NB4 (cell line): ENCODE measurements at regions not wholly inside any gene's neighbourhood (a gene's known extent, or its start where the extent isn't known, plus 50 kb on each side); places are given as distances from the start of the nearest gene placed in this dataset.

Source experiments
- DNase-seq: peaks from one replicate; pipeline ENCODE4 v3.0.0; 2010; ENCODE audit warnings: low read depth
- H3K4me3 ChIP-seq: one replicate; pipeline ENCODE4 v1.5.1; 2011; ENCODE audit warnings: mild to moderate bottlenecking, low read depth, low read length, moderate library complexity
- MYC ChIP-seq: IDR thresholded peaks from 2 replicates; pipeline ENCODE4 v1.6.1; 2011; ENCODE audit warnings: low read depth, low read length
- POLR2A ChIP-seq: IDR thresholded peaks from 2 replicates; pipeline ENCODE4 v1.6.1; 2011; ENCODE audit warnings: mild to moderate bottlenecking; ENCODE audit not compliant: insufficient read length; ENCODE audit errors: extremely low read depth
- TF ChIP-seq, protein P1 (sequence below): IDR thresholded peaks from one replicate; pipeline ENCODE4 v1.5.1; 2012; ENCODE audit warnings: low read depth, low read length
- TF ChIP-seq, protein P2 (sequence below): IDR thresholded peaks from 2 replicates; pipeline ENCODE4 v1.6.1; 2011; ENCODE audit warnings: low read depth, low read length

DNA sequence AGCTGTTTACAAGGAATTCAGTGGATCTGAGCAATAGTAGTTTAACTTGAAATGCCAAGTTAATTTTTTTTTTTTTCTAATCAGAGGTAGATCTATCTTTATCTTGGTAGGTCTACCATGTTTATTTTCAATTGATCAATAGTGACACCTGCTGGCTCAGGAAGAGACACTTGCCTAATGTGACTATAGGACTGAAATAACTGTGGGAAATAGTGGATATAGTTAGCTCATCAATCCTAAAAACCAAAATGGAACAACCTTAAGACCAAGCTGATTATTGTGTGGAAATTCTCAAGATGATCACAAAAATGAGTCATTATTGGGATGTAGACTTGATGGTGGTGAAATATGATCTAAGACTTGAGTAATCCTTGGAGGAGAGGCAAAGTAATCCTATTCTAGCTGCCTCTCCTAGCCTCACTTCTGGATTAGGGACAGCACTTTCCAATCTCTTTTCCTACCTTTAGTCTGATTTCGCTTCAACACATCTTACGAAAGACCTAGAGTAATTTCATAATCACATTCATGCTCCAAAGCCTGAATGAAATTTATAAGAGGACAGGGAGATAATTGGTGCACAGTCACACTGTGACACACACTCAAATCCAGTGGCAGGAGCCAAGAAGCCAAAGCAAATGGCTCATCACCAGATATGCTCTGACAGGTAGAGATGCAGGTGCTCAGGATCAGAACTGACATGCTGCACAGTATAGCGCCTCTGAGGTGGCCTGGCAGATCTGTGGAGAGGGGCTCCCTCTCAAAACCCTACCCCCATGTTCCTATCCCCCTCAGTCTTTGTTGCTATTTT, 156.3 kb downstream of the HMHB1 start:
- no peak overlapping the region for H3K4me3 ChIP-seq
- no peak for TF ChIP-seq MYC
- TF ChIP-seq, protein P1, sequence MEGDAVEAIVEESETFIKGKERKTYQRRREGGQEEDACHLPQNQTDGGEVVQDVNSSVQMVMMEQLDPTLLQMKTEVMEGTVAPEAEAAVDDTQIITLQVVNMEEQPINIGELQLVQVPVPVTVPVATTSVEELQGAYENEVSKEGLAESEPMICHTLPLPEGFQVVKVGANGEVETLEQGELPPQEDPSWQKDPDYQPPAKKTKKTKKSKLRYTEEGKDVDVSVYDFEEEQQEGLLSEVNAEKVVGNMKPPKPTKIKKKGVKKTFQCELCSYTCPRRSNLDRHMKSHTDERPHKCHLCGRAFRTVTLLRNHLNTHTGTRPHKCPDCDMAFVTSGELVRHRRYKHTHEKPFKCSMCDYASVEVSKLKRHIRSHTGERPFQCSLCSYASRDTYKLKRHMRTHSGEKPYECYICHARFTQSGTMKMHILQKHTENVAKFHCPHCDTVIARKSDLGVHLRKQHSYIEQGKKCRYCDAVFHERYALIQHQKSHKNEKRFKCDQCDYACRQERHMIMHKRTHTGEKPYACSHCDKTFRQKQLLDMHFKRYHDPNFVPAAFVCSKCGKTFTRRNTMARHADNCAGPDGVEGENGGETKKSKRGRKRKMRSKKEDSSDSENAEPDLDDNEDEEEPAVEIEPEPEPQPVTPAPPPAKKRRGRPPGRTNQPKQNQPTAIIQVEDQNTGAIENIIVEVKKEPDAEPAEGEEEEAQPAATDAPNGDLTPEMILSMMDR, result peak; percentile 28
- TF ChIP-seq POLR2A, result no peak
- TF ChIP-seq, protein P2, sequence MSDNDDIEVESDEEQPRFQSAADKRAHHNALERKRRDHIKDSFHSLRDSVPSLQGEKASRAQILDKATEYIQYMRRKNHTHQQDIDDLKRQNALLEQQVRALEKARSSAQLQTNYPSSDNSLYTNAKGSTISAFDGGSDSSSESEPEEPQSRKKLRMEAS, result no peak
- DNase-seq, result peak; percentile 54

DNA sequence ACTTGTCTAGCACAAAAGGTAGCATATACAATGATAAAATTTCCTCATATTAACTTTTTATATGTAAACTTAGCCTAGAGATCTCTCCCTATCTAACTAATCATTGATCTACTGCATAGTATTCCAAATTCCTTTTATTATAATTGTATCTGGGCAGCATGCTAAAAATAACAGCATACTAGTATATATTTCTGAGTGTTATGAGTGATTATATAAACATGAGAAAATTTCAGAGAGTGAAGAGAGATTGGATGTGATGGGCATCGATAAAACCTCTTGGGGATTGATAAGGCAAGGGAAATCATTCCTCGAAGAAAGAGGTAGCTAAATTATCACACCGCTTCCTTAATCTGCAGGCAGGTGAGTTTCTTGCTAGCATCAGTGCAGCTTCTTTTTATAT, 158.2 kb downstream of the HMHB1 start:
- DNase-seq, result no peak
- TF ChIP-seq, protein P2, result no peak
- TF ChIP-seq, protein P1, result no peak
- no peak for TF ChIP-seq POLR2A
- TF ChIP-seq MYC, result no peak

DNA sequence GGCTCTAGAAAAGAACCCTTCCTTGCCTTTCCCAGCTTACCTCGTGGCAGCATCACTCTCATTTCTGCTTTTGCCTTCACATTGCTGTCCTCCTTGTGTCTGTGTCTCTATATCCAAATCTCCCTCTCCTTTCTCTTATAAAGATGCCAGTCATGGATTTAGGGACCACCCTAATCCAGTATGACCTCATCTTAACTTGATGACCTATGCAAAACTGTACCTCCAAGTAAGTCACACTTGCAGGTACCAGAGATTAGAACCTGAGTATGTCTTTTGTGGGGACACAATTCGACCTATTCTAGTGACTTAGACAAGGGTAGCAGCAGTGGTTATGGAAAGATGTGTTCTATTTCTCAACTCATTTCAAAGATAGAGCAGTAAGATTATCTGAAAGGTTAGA, 160.1 kb downstream of the HMHB1 start:
- H3K4me3 ChIP-seq, result no peak overlapping the region
- no peak for DNase-seq
- TF ChIP-seq MYC (no peak), POLR2A (no peak)
- TF ChIP-seq, protein P2, result no peak
- TF ChIP-seq, protein P1, result no peak

More for the DNA sequence above, 158.2 kb downstream of the HMHB1 start:
- no peak overlapping the region for H3K4me3 ChIP-seq

DNA sequence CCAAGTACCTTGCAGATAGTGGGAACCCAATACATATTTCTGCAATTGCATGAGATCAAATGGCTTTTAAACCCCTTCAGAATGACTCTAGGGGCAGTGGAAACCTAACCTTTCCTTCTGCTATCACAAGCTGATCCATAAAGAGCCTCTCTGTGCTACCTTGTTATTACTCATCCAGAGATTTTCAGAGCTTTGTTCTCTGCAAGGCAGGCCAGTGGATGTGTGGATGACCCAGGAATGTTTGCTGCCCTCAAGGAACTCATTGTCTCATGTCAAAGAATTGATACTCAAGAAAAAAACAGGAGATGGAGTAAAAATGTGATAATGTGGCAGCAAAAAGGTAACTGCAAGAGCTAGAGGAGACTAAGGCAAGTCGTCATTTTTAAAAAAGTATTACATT, 164.1 kb downstream of the HMHB1 start:
- H3K4me3 ChIP-seq, result no peak overlapping the region
- DNase-seq, result no peak
- TF ChIP-seq, protein P1, result no peak
- TF ChIP-seq, protein P2, result no peak
- TF ChIP-seq MYC, result no peak
- TF ChIP-seq POLR2A, result no peak

DNA sequence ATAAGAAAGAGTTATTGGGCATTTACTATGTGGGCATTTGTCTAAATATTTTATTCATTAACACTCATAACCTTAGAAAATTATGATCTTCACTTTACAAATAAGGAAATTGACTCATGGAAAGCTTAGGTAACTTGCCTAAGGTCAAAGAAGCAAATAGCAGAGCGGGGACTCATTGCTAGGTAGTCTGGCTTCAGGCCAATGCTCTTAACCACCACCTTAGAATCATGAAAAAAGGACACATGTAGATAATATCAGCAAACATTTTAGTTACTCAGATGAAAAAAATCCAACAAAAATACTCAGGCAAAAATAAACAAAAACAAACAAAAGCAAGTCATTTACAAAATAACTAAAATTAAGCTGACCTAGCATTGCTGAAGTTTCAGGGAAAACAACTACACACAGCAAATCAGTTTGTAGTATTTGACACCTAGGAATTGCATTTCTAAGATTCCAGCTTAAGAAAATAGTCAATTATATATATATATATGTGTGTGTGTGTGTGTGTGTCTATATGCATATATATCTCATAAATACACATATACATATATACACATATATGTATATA, 166.0 kb downstream of the HMHB1 start:
- DNase-seq, result no peak
- H3K4me3 ChIP-seq, result no peak overlapping the region
- TF ChIP-seq, protein P2, result no peak
- TF ChIP-seq, protein P1, result no peak
- TF ChIP-seq POLR2A (no peak), MYC (no peak)
